HK-2 (cell line): ENCODE measurements at regions not wholly inside any gene's neighbourhood (a gene's known extent, or its start where the extent isn't known, plus 50 kb on each side); places are given as distances from the start of the nearest gene placed in this dataset.

Experiments
- DNase-seq: peaks from one replicate; pipeline ENCODE4 v3.0.0-alpha.2; 2018; ENCODE audit not compliant: unreplicated experiment

DNA sequence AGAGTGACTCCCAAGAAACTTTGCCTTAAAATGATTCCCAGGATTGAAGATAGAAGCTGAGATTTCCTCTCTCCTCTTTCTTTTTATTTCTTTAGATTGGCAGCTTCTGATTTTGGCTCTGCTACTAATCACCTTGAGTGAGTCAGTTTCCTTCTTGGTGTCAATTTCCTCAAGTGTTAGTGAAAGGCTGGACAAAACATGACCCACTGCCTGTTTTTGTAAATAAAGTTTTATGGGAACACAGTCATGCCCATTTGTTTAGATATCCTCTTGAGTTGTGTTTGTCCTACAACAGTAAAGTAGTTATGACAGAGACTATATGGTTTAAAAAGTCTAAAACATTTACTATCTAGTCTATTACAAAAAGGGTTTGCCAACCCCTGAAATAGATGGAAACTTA is 227.2 kb upstream of the TBX3 start:
- no peak for DNase-seq

DNA sequence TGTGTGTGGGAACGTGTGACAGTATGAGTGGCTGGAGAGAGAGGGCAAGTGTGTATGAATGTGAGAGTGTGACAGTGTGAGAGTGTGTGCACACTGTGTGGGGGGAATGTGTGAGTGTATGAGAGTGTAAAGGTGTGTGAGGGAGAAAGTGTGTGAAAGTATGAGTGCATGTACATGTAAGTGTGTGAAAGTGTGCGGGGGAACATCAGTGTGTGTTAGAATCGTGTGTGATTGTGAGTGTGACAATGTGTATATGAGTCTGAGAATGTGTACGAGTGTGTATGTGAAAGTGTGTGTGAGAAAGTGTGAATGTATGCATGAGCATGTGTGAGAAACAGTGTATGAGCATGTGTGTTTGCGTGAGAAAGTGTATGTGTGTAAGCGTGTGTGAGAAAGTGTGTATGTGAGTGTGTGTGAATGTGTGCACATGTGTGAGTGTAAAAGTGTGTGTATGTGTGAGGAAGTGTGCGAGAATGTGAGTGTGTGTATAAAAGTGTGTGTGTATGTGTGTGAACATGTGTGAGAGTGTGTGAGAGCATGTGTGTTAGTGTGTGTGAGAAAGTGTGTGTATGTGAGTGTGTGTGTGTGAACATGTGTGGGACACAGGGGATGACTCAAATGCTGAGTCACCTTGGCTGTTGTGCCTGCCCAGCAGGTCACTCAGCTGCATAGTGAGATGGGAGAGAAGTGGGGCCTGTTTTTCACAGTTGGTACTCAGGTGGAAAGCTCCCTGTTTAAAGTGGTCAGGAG is 220.5 kb upstream of the TBX3 start:
- DNase-seq, result no peak

DNA sequence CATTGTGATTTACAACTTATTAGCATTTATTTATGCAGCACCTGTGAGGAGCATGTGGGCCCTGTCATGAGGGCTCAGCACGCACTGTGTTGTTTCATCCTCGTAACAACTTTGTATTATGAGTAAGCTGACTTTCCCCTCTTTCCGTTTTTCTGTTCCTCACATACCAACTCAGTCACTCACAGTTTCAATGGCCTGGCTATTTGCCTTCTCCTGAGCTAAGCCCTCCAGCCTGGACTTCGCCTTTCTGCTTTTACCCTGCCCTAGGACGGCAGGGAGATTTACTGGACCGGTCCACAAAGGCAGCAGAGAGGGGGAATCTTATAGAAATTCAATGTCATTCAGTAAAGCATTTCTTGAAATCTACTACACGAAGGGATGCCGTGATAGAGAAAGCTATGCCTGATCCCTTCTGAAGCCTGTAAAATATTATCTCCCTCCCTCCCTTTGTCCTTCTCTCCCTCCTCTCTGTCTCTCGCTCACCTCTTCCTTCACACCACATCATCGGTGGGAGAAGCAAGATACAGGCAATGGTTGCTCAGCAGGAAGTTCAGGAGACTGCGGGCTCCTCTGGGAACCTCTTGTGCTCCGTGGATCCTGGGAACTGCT is 219.2 kb upstream of the TBX3 start:
- no peak for DNase-seq

DNA sequence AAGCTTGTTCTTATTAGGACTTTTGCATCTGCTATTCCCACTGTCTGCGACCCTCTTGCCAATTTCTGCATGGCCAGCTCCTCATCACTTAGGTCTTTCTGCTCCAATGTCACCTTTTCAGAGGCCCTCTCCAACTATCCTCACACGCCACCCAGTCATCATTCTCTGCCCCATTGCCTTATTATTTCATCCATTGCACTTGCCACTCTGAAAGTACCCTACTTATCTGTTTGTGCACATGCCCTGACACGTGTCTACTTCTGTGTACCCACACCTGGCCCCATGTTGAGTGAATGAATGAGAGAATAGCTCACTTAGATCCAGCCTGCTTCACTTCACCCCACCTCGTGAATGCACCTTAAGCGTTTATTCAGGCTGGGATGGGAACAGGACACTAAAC is 218.7 kb upstream of the TBX3 start:
- DNase-seq, result no peak

DNA sequence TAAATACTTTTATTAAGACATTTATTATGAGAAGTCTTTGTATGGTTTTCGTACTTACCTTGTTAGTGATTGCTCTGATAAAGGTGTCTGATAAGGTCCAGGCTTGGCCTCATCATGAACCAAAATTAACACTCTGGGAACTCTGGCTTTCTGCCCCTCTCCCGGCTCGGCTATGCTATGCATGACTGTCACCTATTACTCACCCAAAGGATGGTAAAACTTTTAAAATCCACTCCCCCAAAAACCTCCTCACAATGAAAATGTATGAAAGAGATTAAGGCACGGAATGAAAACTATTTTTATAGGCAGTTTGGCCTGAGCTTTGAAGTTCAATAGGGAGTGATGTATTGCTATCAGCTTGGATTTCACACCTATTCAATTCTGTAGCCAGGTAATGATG is 217.3 kb upstream of the TBX3 start:
- DNase-seq, result no peak

DNA sequence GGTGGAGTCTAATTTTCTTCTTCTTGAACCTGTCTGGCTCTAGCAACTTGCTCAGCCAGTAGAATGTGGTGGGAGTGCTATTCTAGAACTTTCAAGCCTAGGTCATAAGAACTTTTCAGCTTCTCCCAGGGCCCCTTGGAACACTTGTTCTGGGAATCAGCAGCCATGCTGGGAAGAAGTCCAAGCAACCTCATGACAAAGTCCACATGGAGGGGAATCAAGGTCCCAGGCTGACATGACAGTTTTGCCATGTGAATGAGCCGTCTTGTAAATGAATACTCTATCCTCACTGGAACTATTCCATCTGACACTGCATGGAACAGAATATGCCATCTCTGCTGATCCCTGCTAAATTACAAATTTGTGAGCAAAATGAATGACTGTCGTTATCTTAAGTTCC is 214.2 kb upstream of the TBX3 start:
- no peak for DNase-seq

DNA sequence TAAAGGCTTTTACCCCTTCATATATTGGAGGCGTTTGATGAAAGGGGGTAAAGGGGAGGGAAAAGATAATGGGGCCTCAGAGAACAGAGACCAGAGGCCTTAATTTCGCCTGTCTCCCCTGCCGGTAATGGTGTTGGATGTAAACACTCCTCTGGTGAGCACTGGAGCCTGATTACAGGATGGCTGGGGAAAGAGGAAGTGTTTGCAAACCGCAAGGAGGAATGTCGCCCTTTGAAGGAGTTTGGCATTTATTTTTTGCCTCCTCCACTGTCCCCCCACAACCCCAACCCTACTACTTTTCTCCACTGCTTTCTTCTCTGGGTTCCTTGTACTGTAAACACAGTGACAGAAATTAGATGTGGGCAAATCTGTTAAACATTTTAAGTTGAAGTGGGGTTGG is 211.9 kb upstream of the TBX3 start:
- no peak for DNase-seq

DNA sequence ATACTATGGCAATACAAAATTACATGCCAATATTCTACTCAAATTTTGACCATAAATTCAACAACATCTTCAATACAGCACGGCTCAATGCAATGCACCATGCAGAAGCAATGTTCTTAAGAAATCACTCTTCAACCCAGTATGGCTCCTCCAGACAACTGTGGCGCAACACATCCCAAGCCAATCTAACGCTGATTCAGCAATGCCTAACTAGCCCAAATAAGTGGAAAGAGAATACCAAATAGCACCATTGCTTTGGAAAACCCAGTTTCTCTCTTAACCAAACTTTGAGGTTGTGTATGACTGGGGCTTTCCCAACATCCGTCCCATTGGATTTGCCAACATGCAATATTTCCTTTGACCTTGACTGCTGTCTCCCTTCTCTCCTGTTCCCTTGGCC is 211.1 kb upstream of the TBX3 start:
- no peak for DNase-seq

DNA sequence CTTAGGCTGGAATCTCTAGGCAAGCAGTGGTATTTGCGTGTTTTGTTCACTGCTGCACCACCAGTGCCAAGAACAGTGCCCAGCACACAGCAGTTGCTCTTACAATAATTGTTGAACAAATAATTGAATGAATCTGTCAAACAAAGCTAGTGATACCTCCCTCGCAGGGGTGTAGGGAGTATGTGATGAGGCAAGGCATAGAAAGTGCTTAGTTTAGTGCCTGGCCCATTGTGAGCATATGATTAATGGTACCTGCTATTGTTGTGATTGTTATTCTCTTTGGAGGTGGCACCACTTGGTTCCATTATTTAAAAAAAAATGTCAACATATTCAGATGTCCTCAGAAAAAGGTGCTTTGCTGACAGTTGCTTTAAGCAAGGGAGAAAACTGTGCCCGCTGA is 210.1 kb upstream of the TBX3 start:
- DNase-seq, result no peak

DNA sequence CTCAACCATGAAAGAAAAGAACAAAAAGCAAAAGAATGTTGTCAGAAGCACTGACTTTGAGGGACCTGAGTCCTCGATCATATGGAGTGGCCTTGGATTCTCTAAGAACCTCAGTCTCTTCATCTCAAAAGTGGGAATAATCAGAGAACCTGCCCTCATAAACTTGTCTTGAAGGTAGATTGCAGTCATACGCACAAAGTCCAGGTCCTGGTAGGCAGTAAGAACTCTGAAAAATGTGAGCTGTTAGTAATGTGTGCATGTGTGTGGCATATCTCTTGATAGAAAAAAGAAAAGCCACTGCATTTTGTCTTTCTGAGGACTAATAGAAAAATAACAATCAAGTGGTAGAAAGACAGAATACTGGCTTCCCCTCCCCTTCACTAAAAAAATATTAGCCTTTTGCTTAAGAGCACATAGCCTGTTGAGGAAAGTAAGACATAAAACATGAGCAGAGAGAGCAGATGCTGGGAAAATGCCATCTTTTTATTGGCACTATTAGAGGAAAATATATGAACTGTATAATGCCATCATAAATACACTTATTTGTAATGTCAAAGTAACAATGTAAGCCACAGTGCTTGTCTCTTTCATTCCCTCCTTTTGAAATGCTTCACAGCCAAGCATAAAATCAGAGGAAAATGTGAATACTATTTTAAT is 205.1 kb upstream of the TBX3 start:
- DNase-seq, result no peak

DNA sequence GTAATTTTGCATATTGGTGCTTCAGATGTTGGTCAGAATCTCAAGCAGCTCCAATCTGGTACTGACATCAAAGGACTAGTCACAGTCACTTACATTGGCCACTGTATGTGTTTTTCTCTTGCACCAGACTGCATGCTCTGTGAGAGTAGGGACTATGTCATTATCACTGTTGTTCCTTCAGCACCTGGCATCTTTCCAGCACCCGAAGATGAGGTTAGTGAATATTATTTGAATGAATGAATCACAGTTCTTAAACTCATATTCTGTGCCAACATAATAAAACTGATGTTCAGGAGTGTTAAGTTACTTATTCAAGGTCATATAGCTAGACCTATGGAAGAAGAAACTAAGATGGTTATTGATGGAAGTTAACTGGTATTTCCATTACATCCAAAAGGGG is 204.5 kb upstream of the TBX3 start:
- no peak for DNase-seq

DNA sequence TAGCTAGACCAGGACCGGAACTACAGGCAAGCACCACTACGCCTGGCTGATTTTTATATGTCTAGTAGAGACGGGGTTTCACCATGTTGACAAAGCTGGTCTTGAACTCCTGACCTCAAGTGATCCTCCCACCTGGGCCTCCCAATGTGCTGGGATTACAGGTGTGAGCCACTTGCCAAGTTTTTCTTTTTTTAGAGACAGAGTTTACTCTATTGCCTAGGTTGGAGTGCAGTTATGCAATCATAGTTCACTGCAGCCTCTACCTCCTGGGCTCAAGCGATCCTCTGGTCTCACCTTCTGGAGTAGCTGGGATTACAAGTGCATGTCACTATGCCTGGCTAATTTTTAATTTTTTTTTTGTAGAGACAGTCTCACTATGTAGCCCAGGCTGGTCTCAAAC is 201.5 kb upstream of the TBX3 start:
- DNase-seq, result no peak

DNA sequence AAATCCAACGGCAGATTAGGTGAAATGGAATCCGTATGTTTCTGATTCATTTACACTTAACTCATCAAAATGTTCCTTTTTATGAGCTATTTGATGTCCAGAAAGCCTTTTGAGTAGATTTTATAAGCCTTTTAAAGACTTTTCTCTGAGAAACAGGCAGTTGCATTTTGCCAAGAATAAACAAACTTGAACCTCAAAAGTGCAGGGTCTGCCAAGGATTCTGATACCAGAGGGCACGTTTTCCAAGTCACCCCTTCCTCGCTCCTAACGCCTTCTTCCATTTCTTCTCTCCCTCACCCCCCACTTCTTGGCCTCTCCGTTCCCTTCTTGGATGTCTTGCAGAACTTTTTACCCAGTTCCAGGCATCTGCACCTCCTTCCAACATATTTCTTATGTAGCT is 200.6 kb upstream of the TBX3 start:
- no peak for DNase-seq

DNA sequence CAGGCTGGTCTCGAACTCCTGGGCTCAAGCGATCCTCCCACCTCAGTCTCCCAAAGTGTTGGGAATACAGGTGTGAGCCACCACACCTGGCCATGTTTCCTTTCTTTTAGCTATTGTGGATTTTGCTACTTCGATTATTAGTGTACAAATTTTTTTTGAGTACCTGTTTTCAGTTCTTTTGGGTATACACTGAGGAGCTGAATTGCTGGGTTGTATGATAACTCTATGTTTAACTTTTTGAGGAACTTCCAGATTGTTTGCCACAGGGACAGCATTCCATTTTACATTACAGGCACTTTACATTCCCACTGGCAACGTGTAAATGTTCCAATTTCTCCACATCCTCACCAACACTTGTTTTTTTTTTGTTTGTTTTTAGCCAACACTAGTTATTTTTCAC is 198.1 kb upstream of the TBX3 start:
- no peak for DNase-seq

DNA sequence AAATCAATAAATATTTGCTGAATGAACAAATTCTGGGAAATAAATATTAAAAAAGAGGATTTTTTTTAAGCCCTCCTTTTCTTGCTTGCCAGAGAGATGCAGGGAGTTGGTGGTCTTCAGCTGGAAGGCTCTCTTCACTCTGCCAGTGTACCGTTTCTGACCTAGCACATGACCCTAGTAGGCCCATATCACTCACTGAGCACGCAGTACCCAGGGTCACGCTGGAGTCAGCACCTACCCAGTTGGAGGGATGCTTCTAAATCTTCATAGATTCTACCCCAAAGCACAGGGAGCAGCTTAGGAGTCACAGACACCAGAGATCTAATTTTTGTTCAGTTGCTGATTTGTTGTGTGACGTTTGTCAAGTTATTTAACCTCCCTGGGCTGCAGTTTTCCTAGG is 195.4 kb upstream of the TBX3 start:
- no peak for DNase-seq

DNA sequence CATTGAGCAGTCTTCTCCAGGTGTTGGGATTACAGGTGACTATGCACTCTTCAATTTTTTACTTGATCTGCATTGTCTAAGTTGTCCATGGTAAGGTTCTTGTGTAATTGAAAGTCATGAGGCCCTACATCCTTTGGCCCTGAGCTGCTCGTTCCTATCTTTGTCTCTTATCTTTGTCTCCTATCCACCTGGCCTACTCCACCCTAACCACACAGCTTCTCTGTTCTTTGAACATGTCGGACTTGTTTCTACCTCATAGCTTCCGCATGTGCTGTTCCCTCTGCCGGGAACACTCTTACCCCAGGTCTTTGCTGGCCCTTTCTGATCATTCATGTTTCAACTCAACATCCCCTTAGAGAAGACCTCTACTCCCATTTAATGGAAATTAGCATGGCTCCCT is 194.8 kb upstream of the TBX3 start:
- DNase-seq, result no peak

DNA sequence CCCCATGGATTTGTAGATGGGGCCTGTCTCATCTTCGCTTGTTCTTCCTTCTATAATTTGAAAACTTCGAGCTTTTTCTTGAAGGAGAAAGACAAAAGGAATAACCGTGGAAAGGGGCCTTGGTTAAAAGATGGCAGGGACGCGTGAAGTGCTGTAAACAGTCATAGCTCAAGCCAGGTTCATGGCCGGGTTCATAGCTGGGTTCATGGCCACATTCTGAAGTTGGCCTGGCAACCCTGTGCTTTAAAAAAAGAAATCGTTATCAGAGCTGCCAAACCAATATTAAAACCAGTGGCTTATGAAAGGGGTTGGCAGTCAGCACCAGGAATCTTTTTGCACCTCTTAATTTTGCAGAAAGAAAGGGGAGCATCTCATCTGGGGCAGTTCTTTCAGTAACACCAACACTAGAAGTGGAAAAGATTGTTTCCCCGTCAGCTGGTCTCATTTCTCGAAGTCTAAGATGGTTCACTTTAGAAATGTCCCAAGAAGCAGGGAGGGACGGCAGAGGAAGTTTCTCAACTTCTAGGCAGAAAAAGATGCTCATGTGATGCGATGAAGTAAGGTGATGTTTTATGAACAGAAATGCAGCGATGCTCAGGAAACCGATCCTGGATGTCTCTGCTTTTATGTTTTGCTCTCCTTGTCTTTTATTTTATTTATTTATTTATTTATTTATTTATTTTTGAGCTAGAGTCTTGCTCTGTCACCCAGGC is 193.1 kb upstream of the TBX3 start:
- no peak for DNase-seq

DNA sequence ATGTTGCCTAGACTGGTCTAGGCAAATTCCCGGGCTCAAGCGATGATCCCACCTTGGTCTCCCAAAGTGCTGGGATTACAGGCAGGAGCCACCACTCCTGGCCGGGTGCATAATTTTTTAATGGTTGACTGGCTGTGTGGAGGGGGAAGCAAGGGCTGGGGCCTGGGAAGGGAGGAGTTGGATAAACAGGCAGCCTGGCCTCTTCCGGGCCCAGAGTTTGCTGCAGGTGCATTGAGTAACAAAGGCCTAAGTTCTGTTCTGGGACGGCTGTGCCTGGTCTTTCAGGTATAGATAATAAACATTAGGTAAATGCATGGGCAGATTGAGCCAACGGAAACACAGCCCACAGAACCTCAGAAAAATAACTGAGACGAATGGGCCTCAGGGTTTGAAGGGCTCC is 191.3 kb upstream of the TBX3 start:
- no peak for DNase-seq

DNA sequence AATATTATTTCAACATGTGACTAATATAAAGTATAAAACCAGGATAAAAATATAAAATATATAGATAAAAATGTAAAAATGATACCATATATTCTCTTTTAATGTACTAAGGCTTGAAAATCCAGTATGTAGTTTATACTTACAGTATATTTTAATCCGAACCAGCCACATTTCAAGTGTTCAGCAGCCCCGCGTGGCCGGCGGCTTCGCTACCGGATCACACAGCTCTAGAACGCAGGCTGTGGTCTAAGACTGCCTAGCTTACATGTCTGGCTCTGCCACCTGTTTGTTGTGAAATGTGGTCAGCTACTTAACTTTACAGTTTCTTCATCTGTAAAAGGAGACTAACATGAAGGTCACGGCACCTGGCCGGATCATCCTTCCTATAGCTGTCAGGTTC is 189.7 kb upstream of the TBX3 start:
- DNase-seq, result no peak

DNA sequence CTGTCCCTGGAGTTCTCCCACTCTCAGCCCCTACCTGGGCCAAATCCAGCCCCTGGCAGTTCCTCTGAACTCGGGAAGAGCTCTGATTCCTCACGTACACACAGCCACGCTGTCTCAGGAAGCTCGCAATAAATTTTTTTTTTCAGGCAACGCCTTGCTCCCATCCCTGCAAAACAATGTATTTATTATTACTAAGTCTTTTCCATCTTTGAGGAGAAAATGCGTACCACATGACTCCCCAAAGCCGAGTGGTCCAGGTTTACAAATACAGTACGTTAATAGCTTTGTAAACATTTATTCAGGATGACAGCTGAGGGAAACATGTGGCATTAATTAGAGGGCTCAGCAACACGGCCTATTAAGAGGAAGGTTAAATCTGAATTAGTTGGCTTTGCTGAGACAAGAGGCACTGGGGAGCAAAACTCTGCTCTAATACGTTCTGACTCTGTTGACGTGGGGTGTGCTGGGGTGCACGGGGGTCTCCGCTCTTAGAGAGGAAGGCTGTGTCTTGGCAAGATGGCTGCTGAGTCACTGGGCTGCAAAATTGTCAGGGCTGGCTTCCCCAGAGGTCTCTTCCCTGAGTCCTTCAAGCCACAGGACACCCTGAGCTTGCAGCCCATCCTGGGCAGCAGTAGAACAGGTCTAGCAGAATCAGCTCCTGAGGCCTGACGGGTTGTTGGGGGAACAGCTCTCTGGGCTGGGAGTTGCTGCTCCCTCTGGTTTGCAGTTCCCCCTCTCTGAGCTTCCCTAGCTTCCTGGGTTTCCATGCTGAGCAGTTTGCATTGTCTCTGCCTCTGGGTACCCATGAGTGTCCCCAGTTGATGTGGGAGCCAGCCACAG is 185.2 kb upstream of the TBX3 start:
- no peak for DNase-seq

DNA sequence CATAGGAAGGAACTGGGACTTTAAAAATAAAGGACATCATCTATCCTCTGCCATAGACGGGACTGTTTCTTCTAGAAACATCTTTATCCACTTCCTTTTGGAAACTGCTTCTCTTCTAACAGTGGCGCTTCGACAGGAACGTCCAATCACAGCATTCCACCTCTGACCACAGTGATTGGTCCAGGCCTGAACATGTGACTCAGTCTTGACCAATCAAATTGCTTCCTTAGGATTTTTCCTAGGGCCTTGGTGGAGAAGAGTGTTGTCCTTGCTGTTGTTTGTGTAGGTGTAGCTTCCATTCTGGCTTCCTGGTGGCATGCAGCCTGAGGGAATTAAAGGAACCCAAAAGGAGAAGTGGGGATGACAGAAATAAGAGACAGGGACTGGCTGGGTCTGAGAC is 182.4 kb upstream of the TBX3 start:
- DNase-seq, result no peak
